Activated CD8-positive, alpha-beta T cell treated with anti-CD3 and anti-CD28 coated beads for 36 hours (primary cell): ENCODE measurements at regions not wholly inside any gene's neighbourhood (a gene's known extent, or its start where the extent isn't known, plus 50 kb on each side); places are given as distances from the start of the nearest gene placed in this dataset.

ENCODE experiments used
- ATAC-seq: fragments of 200-7000 bp; cut with Tn5 transposase; one replicate; pipeline ENCODE4 v1.10.0; 2021; ENCODE audit warnings: mild to moderate bottlenecking, moderate library complexity
- CTCF ChIA-PET: fragments of 350-600 bp; sonication (Branson Sonifier 250); formaldehyde crosslinking; loops from one replicate; lab custom pipeline; 2021; ENCODE audit warnings: antibody characterized with exemption; lab: Charles Lee
- POLR2A ChIA-PET: fragments of 350-600 bp; sonication (Branson Sonifier 250); formaldehyde crosslinking; loops from one replicate; lab custom pipeline; 2021; ENCODE audit warnings: antibody characterized with exemption; lab: Charles Lee
- DNase-seq: peaks from one replicate; pipeline ENCODE4 v3.0.0-alpha.2; 2020
- H3K27ac Mint-ChIP-seq: one replicate; pipeline ENCODE4 v1.8.0; 2021; ENCODE audit warnings: mild to moderate bottlenecking, mixed read lengths
- H3K27me3 Mint-ChIP-seq: one replicate; pipeline ENCODE4 v1.8.0; 2021; ENCODE audit warnings: mixed read lengths
- H3K36me3 Mint-ChIP-seq: one replicate; pipeline ENCODE4 v1.8.0; 2021; ENCODE audit warnings: low read depth, mixed read lengths
- H3K4me1 Mint-ChIP-seq: one replicate; pipeline ENCODE4 v1.8.0; 2021; ENCODE audit warnings: low read depth, mixed read lengths
- H3K4me3 Mint-ChIP-seq: one replicate; pipeline ENCODE4 v1.8.0; 2021; ENCODE audit warnings: mild to moderate bottlenecking, moderate library complexity, mixed read lengths
- H3K9me3 Mint-ChIP-seq: one replicate; pipeline ENCODE4 v1.8.0; 2021; ENCODE audit warnings: mixed read lengths
- intact Hi-C: fragments of 100-400 bp; cut with micrococcal nuclease; formaldehyde crosslinking; loops from one replicate; pipeline ENCODE4 v1.10.0; 2022
- TF ChIP-seq, protein P1 (sequence below): fragments of 200-600 bp; IDR thresholded peaks from one replicate; pipeline ENCODE4 v1.8.0; 2022; ENCODE audit warnings: antibody characterized with exemption, mild to moderate bottlenecking

DNA sequence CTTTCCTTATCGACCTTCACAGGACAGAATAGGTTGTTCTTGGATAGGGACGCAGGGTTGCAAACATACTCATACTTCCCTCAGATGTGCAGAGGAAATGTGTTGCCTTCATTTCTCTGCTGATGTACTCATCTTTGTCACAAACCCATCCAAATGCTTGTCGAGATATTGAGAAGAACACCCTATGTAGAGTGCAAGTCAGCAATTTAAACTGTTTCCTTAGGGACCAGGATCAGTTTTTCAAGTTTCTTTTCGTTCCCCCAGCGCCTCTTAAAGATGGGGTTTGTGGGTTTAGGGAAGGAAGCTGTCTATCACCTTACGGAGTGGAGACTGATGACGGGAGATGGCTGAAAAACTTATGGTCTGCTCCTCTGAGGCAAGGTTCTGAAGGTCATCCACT lies 474.2 kb downstream of the EPHA4 start:
- Mint-ChIP-seq H3K27ac (no peak overlapping the region), H3K4me1 (no peaks in the 10 kb centered on the region), H3K9me3 (no peaks in the 10 kb centered on the region), H3K4me3 (no peak overlapping the region), H3K36me3 (no peaks in the 10 kb centered on the region), H3K27me3 (peaks cover 3% of the 10 kb centered on the region)
- CTCF ChIA-PET, result no interaction called here
- DNase-seq (no peak), ATAC-seq (no peak)
- POLR2A ChIA-PET, result no interaction called here
- intact Hi-C loops, result no loop called here
- TF ChIP-seq, protein P1, sequence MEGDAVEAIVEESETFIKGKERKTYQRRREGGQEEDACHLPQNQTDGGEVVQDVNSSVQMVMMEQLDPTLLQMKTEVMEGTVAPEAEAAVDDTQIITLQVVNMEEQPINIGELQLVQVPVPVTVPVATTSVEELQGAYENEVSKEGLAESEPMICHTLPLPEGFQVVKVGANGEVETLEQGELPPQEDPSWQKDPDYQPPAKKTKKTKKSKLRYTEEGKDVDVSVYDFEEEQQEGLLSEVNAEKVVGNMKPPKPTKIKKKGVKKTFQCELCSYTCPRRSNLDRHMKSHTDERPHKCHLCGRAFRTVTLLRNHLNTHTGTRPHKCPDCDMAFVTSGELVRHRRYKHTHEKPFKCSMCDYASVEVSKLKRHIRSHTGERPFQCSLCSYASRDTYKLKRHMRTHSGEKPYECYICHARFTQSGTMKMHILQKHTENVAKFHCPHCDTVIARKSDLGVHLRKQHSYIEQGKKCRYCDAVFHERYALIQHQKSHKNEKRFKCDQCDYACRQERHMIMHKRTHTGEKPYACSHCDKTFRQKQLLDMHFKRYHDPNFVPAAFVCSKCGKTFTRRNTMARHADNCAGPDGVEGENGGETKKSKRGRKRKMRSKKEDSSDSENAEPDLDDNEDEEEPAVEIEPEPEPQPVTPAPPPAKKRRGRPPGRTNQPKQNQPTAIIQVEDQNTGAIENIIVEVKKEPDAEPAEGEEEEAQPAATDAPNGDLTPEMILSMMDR, result no peak

DNA sequence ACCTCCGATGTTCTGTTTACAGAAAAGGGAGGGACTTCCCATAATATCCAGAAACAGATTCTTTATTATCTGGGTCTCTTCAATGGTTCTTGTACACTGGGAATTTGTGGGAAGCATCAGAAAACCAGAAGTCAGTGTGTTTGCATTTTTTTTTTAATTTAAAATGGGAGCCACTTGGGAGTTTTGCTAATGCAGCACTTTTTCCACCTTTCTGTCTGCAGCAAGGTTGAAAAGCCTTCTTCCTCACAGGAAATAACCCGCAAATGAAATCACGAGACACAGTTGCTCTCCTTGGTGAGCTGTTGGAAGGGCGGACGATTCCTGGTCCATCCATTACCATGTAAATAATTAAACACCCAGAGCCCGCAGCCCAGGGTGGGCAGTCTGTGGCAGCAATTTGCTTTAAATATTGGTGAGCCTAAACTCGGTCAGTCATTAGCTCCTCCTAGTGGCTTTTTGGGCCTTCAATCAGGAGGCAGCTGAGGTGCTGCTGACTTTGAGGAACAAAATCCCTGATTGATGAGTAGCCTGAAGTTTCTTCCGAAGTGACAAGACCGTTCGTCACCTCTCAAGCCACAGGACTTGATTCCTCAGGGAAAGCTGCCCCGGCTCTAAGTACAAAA lies 471.5 kb downstream of the EPHA4 start:
- ATAC-seq, result no peak
- peaks cover 7% of the 10 kb centered on the region for H3K27me3 Mint-ChIP-seq
- no peak for DNase-seq
- TF ChIP-seq, protein P1, result no peak
- H3K4me1 Mint-ChIP-seq, result no peaks in the 10 kb centered on the region
- no peak overlapping the region for H3K27ac Mint-ChIP-seq
- ChIA-PET CTCF (no interaction called here), POLR2A (no interaction called here)
- H3K9me3 Mint-ChIP-seq, result no peaks in the 10 kb centered on the region
- H3K36me3 Mint-ChIP-seq, result no peaks in the 10 kb centered on the region
- H3K4me3 Mint-ChIP-seq, result no peak overlapping the region
- intact Hi-C loops, result no loop called here

DNA sequence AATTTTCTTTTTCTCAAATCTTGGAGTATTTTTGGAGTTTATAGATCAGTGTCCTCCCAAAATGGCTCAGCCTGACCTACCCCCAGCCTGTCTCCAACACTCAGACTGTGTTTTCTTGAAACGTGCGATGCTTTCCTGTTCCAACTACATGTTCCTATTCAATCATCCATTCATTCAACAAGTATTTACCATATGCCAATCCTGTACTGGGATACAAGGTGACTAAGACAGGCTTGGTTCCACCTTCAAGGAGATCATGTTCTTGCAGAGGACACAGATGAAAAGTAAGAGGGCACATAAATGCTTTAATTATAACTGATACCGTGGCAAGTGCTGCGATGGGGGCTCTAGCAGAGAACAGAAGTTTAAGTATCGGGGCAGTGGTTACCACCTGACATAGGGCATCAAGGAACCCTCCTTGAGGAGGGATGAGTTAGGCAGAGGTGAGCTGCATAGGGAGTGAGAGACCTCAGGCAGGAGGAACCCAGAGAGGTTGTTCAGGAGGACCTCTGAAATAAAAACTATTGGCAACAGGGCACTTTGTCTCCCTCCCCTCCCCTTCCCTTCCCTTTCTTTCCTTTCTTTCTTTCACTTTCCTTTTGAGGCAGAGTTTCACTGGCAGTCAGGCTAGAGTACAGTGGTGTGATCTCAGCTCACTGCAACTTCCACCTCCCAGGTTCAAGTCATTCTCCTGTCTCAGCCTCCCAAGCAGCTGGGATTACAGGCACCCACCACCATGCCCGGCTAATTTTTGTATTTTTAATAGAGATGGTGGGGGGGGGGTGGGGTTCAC lies 469.0 kb downstream of the EPHA4 start:
- no peak for DNase-seq
- POLR2A ChIA-PET, result no interaction called here
- peaks cover 8% of the 10 kb centered on the region for H3K27me3 Mint-ChIP-seq
- TF ChIP-seq, protein P1, result no peak
- no peaks in the 10 kb centered on the region for H3K9me3 Mint-ChIP-seq
- CTCF ChIA-PET, result no interaction called here
- no peaks in the 10 kb centered on the region for H3K4me1 Mint-ChIP-seq
- ATAC-seq, result peak; percentile 37
- H3K4me3 Mint-ChIP-seq, result no peak overlapping the region
- H3K27ac Mint-ChIP-seq, result no peak overlapping the region
- no peaks in the 10 kb centered on the region for H3K36me3 Mint-ChIP-seq
- intact Hi-C loops, result no loop called here

DNA sequence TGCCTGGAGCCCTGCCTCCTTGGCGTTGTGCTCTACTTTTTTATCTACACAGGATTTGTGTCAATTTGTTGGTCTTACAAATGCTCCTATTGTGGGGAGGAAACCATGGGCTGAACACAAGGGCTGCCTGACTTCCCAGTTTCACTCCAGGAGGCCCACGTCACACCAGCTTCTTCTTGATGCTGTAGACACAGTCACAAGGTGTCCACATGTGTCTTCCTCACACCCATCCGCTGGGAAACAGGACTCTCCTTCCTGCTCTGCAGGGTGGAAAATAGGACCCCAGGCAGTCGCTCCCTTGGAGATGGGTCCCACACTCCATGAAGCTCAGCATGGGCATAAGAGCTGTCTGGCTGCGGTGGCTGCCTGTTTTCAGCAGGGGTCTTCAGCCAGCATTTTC lies 468.2 kb downstream of the EPHA4 start:
- DNase-seq (no peak), ATAC-seq (no peak)
- no peak overlapping the region for H3K27ac Mint-ChIP-seq
- CTCF ChIA-PET, result no interaction called here
- intact Hi-C loops, result no loop called here
- H3K9me3 Mint-ChIP-seq, result no peaks in the 10 kb centered on the region
- H3K36me3 Mint-ChIP-seq, result no peaks in the 10 kb centered on the region
- TF ChIP-seq, protein P1, result no peak
- POLR2A ChIA-PET, result no interaction called here
- H3K4me3 Mint-ChIP-seq, result no peak overlapping the region
- peaks cover 13% of the 10 kb centered on the region for H3K27me3 Mint-ChIP-seq
- H3K4me1 Mint-ChIP-seq, result no peaks in the 10 kb centered on the region

DNA sequence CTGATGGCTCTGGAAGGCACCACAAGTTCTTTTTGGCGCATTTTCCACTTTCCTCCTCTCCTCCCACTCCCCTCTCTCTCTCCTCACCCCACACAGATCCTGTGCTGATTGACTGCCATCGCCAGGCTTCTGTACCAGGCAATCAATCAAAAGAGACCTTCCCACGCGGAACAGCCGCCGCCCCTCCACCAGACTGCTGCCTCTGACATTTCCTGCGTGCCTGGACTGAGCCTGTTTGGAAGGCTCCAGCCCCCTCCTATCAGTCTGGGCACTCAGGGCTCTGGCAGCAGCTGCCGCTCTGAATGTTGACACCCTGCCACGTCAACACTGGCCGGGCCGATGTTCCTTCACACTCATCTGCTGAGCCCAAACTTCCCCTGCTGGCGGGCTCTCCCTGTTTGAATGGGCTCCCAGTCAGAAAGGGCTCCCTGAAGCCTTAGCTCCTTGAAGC lies 467.7 kb downstream of the EPHA4 start:
- H3K36me3 Mint-ChIP-seq, result no peaks in the 10 kb centered on the region
- peaks cover 13% of the 10 kb centered on the region for H3K27me3 Mint-ChIP-seq
- no peak overlapping the region for H3K27ac Mint-ChIP-seq
- intact Hi-C loops, result no loop called here
- POLR2A ChIA-PET, result interaction anchor here (0.5 kb wide), 1 partner anchor 81 kb away, joined by 3 read pairs; no protein-coding TSS in a partner anchor
- H3K9me3 Mint-ChIP-seq, result no peaks in the 10 kb centered on the region
- CTCF ChIA-PET, result no interaction called here
- no peak overlapping the region for H3K4me3 Mint-ChIP-seq
- no peaks in the 10 kb centered on the region for H3K4me1 Mint-ChIP-seq
- ATAC-seq (no peak), DNase-seq (no peak)
- TF ChIP-seq, protein P1, result no peak
